KMS-11 (cell line): ENCODE measurements at regions not wholly inside any gene's neighbourhood (a gene's known extent, or its start where the extent isn't known, plus 50 kb on each side); places are given as distances from the start of the nearest gene placed in this dataset.
"Not testable (repeated sequence)": the region's sequence is repeated elsewhere in the genome, so short reads cannot be mapped to it uniquely, and the experiment has no call there.

Source experiments
- H2AFZ ChIP-seq: fragments of 200-600 bp; sonication (generic); 2 replicates; pipeline ENCODE4 v1.6.1; 2016; ENCODE audit warnings: antibody characterized with exemption, mixed run types, low read depth
- H3K27ac ChIP-seq: fragments of 200-600 bp; sonication (generic); 2 replicates; pipeline ENCODE4 v1.6.1; 2016; ENCODE audit warnings: mild to moderate bottlenecking, mixed run types
- H3K27me3 ChIP-seq: fragments of 200-600 bp; sonication (generic); 2 replicates; pipeline ENCODE4 v1.6.1; 2017; ENCODE audit warnings: mild to moderate bottlenecking, low read depth, mixed run types, moderate library complexity; ENCODE audit not compliant: insufficient read depth
- H3K36me3 ChIP-seq: fragments of 200-600 bp; sonication (generic); 2 replicates; pipeline ENCODE4 v1.6.1; 2017; ENCODE audit warnings: mild to moderate bottlenecking, mixed run types; ENCODE audit not compliant: insufficient read depth
- H3K4me1 ChIP-seq: fragments of 200-600 bp; sonication (generic); 2 replicates; pipeline ENCODE4 v1.6.1; 2016; ENCODE audit warnings: mild to moderate bottlenecking, low read depth, mixed run types; ENCODE audit not compliant: poor library complexity, severe bottlenecking
- H3K4me2 ChIP-seq: fragments of 200-600 bp; sonication (generic); 2 replicates; pipeline ENCODE4 v1.7.0; 2016; ENCODE audit warnings: mild to moderate bottlenecking, mixed run types
- H3K4me3 ChIP-seq: fragments of 200-600 bp; sonication (generic); IDR thresholded peaks from 2 replicates; pipeline ENCODE4 v1.6.1; 2017; ENCODE audit warnings: low read depth, low read length, mixed read lengths; ENCODE audit not compliant: insufficient read depth
- H3K79me2 ChIP-seq: fragments of 200-600 bp; sonication (generic); 2 replicates; pipeline ENCODE4 v1.6.1; 2016; ENCODE audit warnings: low read depth, mixed run types; ENCODE audit not compliant: insufficient read depth
- H3K9ac ChIP-seq: fragments of 200-600 bp; sonication (generic); 2 replicates; pipeline ENCODE4 v1.6.1; 2016; ENCODE audit warnings: mild to moderate bottlenecking, mixed run types
- H4K20me1 ChIP-seq: fragments of 200-600 bp; sonication (generic); 2 replicates; pipeline ENCODE4 v1.6.1; 2016; ENCODE audit warnings: mild to moderate bottlenecking, mixed run types; ENCODE audit not compliant: insufficient read depth
- CTCF ChIP-seq: fragments of 200-600 bp; sonication (generic); conservative IDR thresholded peaks from 2 replicates; pipeline ENCODE4 v1.6.1; 2017; ENCODE audit warnings: low read depth, mild to moderate bottlenecking, antibody characterized with exemption, low read length, moderate library complexity, mixed read lengths

GRCh38 chr5:119954106-119954505 lies 324.7 kb downstream of the FAM170A start:
- Histone ChIP-seq H3K9ac (no peak overlapping the region), H3K36me3 (no peaks in the 10 kb centered on the region), H3K4me1 (no peaks in the 10 kb centered on the region), H2AFZ (no peak overlapping the region), H3K27ac (no peak overlapping the region), H3K4me3 (no peak overlapping the region), H4K20me1 (no peaks in the 10 kb centered on the region), H3K79me2 (no peaks in the 10 kb centered on the region), H3K4me2 (no peak overlapping the region), H3K27me3 (no peaks in the 10 kb centered on the region)
- TF ChIP-seq CTCF = no peak

GRCh38 chr5:119961993-119962392 lies 332.6 kb downstream of the FAM170A start:
- no peaks in the 10 kb centered on the region for H3K4me1 ChIP-seq
- no peak overlapping the region for H3K27ac ChIP-seq
- no peak overlapping the region for H3K4me3 ChIP-seq
- no peaks in the 10 kb centered on the region for H4K20me1 ChIP-seq
- no peaks in the 10 kb centered on the region for H3K36me3 ChIP-seq
- H3K4me2 ChIP-seq = no peak overlapping the region
- H2AFZ ChIP-seq = no peak overlapping the region
- H3K79me2 ChIP-seq = no peaks in the 10 kb centered on the region
- no peak overlapping the region for H3K9ac ChIP-seq
- no peaks in the 10 kb centered on the region for H3K27me3 ChIP-seq
- TF ChIP-seq CTCF = no peak

GRCh38 chr5:119966028-119966427 lies 336.7 kb downstream of the FAM170A start:
- H3K4me1 ChIP-seq = no peaks in the 10 kb centered on the region
- H3K79me2 ChIP-seq = no peaks in the 10 kb centered on the region
- H3K9ac ChIP-seq = no peak overlapping the region
- H3K4me3 ChIP-seq = no peak overlapping the region
- no peak for TF ChIP-seq CTCF
- H3K27me3 ChIP-seq = no peaks in the 10 kb centered on the region
- no peak overlapping the region for H3K27ac ChIP-seq
- no peak overlapping the region for H2AFZ ChIP-seq
- H3K36me3 ChIP-seq = no peaks in the 10 kb centered on the region
- H4K20me1 ChIP-seq = no peaks in the 10 kb centered on the region
- H3K4me2 ChIP-seq = no peak overlapping the region

GRCh38 chr5:119968690-119969089 lies 339.3 kb downstream of the FAM170A start:
- no peak for TF ChIP-seq CTCF
- no peaks in the 10 kb centered on the region for H3K4me1 ChIP-seq
- H3K9ac ChIP-seq = no peak overlapping the region
- H3K4me2 ChIP-seq = no peak overlapping the region
- H3K36me3 ChIP-seq = no peaks in the 10 kb centered on the region
- no peak overlapping the region for H3K27ac ChIP-seq
- H4K20me1 ChIP-seq = no peaks in the 10 kb centered on the region
- no peak overlapping the region for H2AFZ ChIP-seq
- H3K27me3 ChIP-seq = no peaks in the 10 kb centered on the region
- no peak overlapping the region for H3K4me3 ChIP-seq
- no peaks in the 10 kb centered on the region for H3K79me2 ChIP-seq

- H3K4me3 ChIP-seq, H3K27me3 ChIP-seq, H3K9ac ChIP-seq, H3K4me2 ChIP-seq, H3K4me1 ChIP-seq, H3K27ac ChIP-seq, H3K79me2 ChIP-seq, H2AFZ ChIP-seq, H3K36me3 ChIP-seq, H4K20me1 ChIP-seq: not testable (repeated sequence)
Measured at GRCh38 chr5:119987077-119987476, 357.7 kb downstream of the FAM170A start.
